ENCODE measurements at regions not wholly inside any gene's neighbourhood (a gene's known extent, or its start where the extent isn't known, plus 50 kb on each side); places are given as distances from the start of the nearest gene placed in this dataset.

GRCh38 chr9:1855726-1856125 lies 159.4 kb upstream of the SMARCA2 start (continued):
- TF ChIP-seq YY1 (IDR thresholded peaks at IDR 0.05; ENCODE audit: extremely low read depth, insufficient replicate concordance, low read depth, low read length) (no peak), RAD21 (IDR thresholded peaks at IDR 0.05; ENCODE audit: low read depth) (no peak), ZFX (IDR thresholded peaks at IDR 0.05) (no peak), EGR1 (IDR thresholded peaks at IDR 0.05; ENCODE audit: low read depth) (no peak), FOSL1 (IDR thresholded peaks at IDR 0.05; ENCODE audit: low read depth) (no peak), TCF7L2 (IDR thresholded peaks at IDR 0.05; ENCODE audit: borderline replicate concordance, extremely low read depth, insufficient read depth, insufficient read length) (no peak), CTCF (IDR thresholded peaks at IDR 0.05 in 2 of 3, conservative IDR thresholded peaks at IDR 0.05 in 1 of 3; ENCODE audit: borderline replicate concordance in 1 of 3, insufficient read depth in 1 of 3, low read depth in 2 of 3, low read length in 2 of 3) (no peak), MAX (IDR thresholded peaks at IDR 0.05) (no peak), JUND (IDR thresholded peaks at IDR 0.05) (no peak), EZH2phosphoT487 (IDR thresholded peaks at IDR 0.05; ENCODE audit: borderline replicate concordance) (no peak), POLR2A (IDR thresholded peaks at IDR 0.05; ENCODE audit: borderline replicate concordance, extremely low read depth, insufficient read depth, insufficient read length) (no peak), SIN3A (IDR thresholded peaks at IDR 0.05; ENCODE audit: low read depth) (no peak), EZH2 (IDR thresholded peaks at IDR 0.05) (no peak)

GRCh38 chr9:1857808-1858207 lies 157.3 kb upstream of the SMARCA2 start:
- intact Hi-C loops (cut with micrococcal nuclease) = no loop called here
- Histone ChIP-seq H3K9me2 (ENCODE audit: insufficient read depth) (no peaks in the 10 kb centered on the region), H3K79me2 (ENCODE audit: insufficient read depth, low read length) (no peaks in the 10 kb centered on the region), H3K4me1 (ENCODE audit: control insufficient read depth in 1 of 2, insufficient read depth in 2 of 2, low read length in 2 of 2) (no peaks in the 10 kb centered on the region), H4K20me1 (ENCODE audit: insufficient read depth) (no peaks in the 10 kb centered on the region), H3K27ac (ENCODE audit: low read depth, low read length) (no peak overlapping the region), H3K4me2 (ENCODE audit: low read length) (no peak overlapping the region), H3K9ac (ENCODE audit: low read length) (no peak overlapping the region), H3K4me3 (replicated peaks in 1 of 2; ENCODE audit: low read depth in 1 of 2, low read length in 2 of 2) (no peak overlapping the region), H3K36me3 (ENCODE audit: control insufficient read depth in 1 of 2, insufficient read depth in 2 of 2, low read length in 2 of 2) (no peaks in the 10 kb centered on the region), H3K9me3 (ENCODE audit: control insufficient read depth in 1 of 2, insufficient read depth in 1 of 2, low read depth in 1 of 2, low read length in 2 of 2) (no peaks in the 10 kb centered on the region), H2AFZ (ENCODE audit: low read depth, low read length, poor library complexity, severe bottlenecking) (no peak overlapping the region), H3K27me3 (ENCODE audit: insufficient read depth, low read length) (no peaks in the 10 kb centered on the region)
- ChIA-PET RAD21 (ENCODE audit: low non-redundant PET in 1 of 2, low total read pairs in 2 of 2, uncharacterized antibody in 2 of 2, unreplicated experiment in 2 of 2) (no interaction called here), CTCF (no interaction called here), POLR2A (no interaction called here)
- ATAC-seq = no peak
- BruUV-seq (replicated peaks) = no TSS peak
- no peak for DNase-seq (ENCODE audit: low read depth, low spot score)
- TF ChIP-seq CBX3 (IDR thresholded peaks at IDR 0.05; ENCODE audit: low read depth) = no peak
- no peak for TF ChIP-seq ZFX (IDR thresholded peaks at IDR 0.05)
- TF ChIP-seq CEBPB (IDR thresholded peaks at IDR 0.05; ENCODE audit: low read depth) = no peak
- no peak for TF ChIP-seq CTCF (IDR thresholded peaks at IDR 0.05 in 2 of 3, conservative IDR thresholded peaks at IDR 0.05 in 1 of 3; ENCODE audit: borderline replicate concordance in 1 of 3, insufficient read depth in 1 of 3, low read depth in 2 of 3, low read length in 2 of 3)
- no peak for TF ChIP-seq JUND (IDR thresholded peaks at IDR 0.05)
- no peak for TF ChIP-seq EZH2phosphoT487 (IDR thresholded peaks at IDR 0.05; ENCODE audit: borderline replicate concordance)
- TF ChIP-seq ELF1 (IDR thresholded peaks at IDR 0.05; ENCODE audit: borderline replicate concordance, low read depth) = no peak
- TF ChIP-seq EGR1 (IDR thresholded peaks at IDR 0.05; ENCODE audit: low read depth) = no peak
- no peak for TF ChIP-seq SRF (IDR thresholded peaks at IDR 0.05; ENCODE audit: low read depth)
- TF ChIP-seq RAD21 (IDR thresholded peaks at IDR 0.05; ENCODE audit: low read depth) = no peak
- no peak for TF ChIP-seq POLR2AphosphoS5 (IDR thresholded peaks at IDR 0.05; ENCODE audit: low read depth, low read length)
- TF ChIP-seq EZH2 (IDR thresholded peaks at IDR 0.05) = no peak
- no peak for TF ChIP-seq ZNF274 (IDR thresholded peaks at IDR 0.05; ENCODE audit: low read depth, low read length)
- TF ChIP-seq SP1 (IDR thresholded peaks at IDR 0.05; ENCODE audit: low read depth) = no peak
- no peak for TF ChIP-seq MAX (IDR thresholded peaks at IDR 0.05)

All from HCT116 (cell line).